ENCODE measurements at regions not wholly inside any gene's neighbourhood (a gene's known extent, or its start where the extent isn't known, plus 50 kb on each side); places are given as distances from the start of the nearest gene placed in this dataset.

GRCh38 chr1:83716641-83717040 is 282.3 kb downstream of the TTLL7 start:
- ATAC-seq (no peak), DNase-seq (ENCODE audit: low read depth, low spot score) (no peak), FAIRE-seq (no peak)
- Histone ChIP-seq H4K20me1 (ENCODE audit: control insufficient read depth, insufficient read depth) (no peaks in the 10 kb centered on the region), H3K79me2 (ENCODE audit: control insufficient read depth, insufficient read depth, low read length) (no peaks in the 10 kb centered on the region), H3K4me1 (ENCODE audit: control insufficient read depth, insufficient read depth, low read length) (no peaks in the 10 kb centered on the region), H3K36me3 (ENCODE audit: control insufficient read depth in 2 of 2, insufficient read depth in 2 of 2, low read length in 1 of 2) (no peaks in the 10 kb centered on the region), H3K9ac (ENCODE audit: control insufficient read depth, insufficient read depth, low read length) (no peak overlapping the region), H3K27me3 (replicated peaks in 1 of 2; ENCODE audit: control insufficient read depth in 2 of 2, insufficient read depth in 2 of 2, low read length in 1 of 2) (no peaks in the 10 kb centered on the region), H3K27ac (ENCODE audit: control insufficient read depth, insufficient read depth) (no peak overlapping the region), H2AFZ (ENCODE audit: control insufficient read depth, low read depth, low read length) (no peak overlapping the region), H3K4me2 (ENCODE audit: control insufficient read depth, insufficient read depth) (no peak overlapping the region), H3K9me3 (replicated peaks; ENCODE audit: control insufficient read depth, insufficient read depth, low read length) (no peaks in the 10 kb centered on the region), H3K4me3 (no peak overlapping the region)
- 18% methylated on average over 3 of the region's 3 CpGs for WGBS (ENCODE audit: insufficient coverage, insufficient replicate concordance, low lambda C conversion rate, missing lambda C conversion rate)
- no peak for TF ChIP-seq BCLAF1 (IDR thresholded peaks at IDR 0.05)
- TF ChIP-seq JUNB (IDR thresholded peaks at IDR 0.05), result no peak
- TF ChIP-seq SKIL (IDR thresholded peaks at IDR 0.05; ENCODE audit: low read depth, poor library complexity, severe bottlenecking), result no peak
- no peak for TF ChIP-seq MLLT1 (IDR thresholded peaks at IDR 0.05)
- no peak for TF ChIP-seq TAF1 (IDR thresholded peaks at IDR 0.05; ENCODE audit: borderline replicate concordance, low read depth, low read length)
- no peak for TF ChIP-seq HDGF (IDR thresholded peaks at IDR 0.05)
- no peak for TF ChIP-seq FOS (IDR thresholded peaks at IDR 0.05; ENCODE audit: borderline replicate concordance, extremely low read depth, insufficient read length)
- no peak for TF ChIP-seq ZNF622 (IDR thresholded peaks at IDR 0.05)
- in situ Hi-C loops (cut with MboI), result no loop called here
- ChIA-PET POLR2A (interaction anchor here (0.5 kb wide), 1 partner anchor 225 kb away, joined by 3 read pairs; no protein-coding TSS in a partner anchor), SMC1A (ENCODE audit: uncharacterized antibody, unreplicated experiment) (no interaction called here), CTCF (no interaction called here), RAD21 (ENCODE audit: unreplicated experiment) (no interaction called here)
- intact Hi-C loops (cut with micrococcal nuclease; ENCODE audit: unreplicated experiment), result no loop called here
- no TSS peak for BruUV-seq (replicated peaks)
